LNCAP (cell line): ENCODE measurements at regions not wholly inside any gene's neighbourhood (a gene's known extent, or its start where the extent isn't known, plus 50 kb on each side); places are given as distances from the start of the nearest gene placed in this dataset.
A peak's percentile ranks its signal among the peaks of the same experiment; 100 is the strongest.

Experiments used
- CTCF ChIP-seq: fragments of 450-650 bp; IDR thresholded peaks from 2 replicates; pipeline ENCODE4 v1.5.1; 2017; ENCODE audit warnings: mild to moderate bottlenecking

GRCh38 chrX:138847930-138848329 is 136.4 kb upstream of the FGF13 start:
- TF ChIP-seq CTCF: no peak; the same call in 1 of the 2 replicates

DNA sequence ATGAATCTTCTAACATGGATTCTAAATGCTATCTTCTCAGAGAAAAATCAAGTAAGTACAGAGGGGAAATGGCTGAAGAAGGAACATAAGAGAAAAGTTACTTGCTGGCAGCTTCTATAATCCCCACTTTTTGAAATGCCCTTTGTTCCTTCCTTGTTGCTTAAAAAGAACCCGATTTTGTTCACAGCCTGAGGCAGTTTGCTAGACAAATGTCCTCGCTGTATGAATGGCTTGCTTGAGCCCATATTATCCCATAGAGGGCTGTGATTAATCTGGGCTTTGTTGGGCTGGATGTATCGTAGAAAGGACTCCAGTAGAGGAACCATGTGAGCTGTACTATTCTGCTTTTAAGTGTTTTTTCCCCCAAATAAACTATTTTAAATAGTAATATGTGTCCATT is 134.3 kb upstream of the FGF13 start:
- TF ChIP-seq CTCF: no peak

- TF ChIP-seq CTCF: no peak
Measured at GRCh38 chrX:138794246-138794645, 82.7 kb upstream of the FGF13 start.

DNA sequence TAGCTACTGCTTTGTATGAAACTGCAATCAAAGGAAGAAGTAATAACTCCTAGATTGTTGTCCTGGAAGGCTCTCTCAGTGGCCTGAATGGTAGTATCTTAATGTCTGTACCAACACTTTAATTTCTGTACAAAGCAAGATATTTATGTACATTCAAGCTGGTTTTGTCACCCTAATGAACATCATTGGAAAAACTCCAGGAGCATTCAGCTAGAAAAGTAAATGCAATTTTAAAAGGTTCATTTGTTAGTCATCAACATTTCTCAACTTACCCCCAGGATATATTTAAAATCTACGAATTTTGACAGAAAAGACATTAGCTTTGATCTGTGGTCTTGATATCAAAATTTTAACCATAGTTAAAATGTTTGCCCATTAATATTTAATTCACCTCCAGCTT is 80.0 kb upstream of the FGF13 start:
- TF ChIP-seq CTCF: no peak

- TF ChIP-seq CTCF: no peak
Measured at GRCh38 chrX:138788771-138789170, 77.3 kb upstream of the FGF13 start.

- TF ChIP-seq CTCF: no peak
Measured at GRCh38 chrX:138777230-138777629, 65.7 kb upstream of the FGF13 start.

DNA sequence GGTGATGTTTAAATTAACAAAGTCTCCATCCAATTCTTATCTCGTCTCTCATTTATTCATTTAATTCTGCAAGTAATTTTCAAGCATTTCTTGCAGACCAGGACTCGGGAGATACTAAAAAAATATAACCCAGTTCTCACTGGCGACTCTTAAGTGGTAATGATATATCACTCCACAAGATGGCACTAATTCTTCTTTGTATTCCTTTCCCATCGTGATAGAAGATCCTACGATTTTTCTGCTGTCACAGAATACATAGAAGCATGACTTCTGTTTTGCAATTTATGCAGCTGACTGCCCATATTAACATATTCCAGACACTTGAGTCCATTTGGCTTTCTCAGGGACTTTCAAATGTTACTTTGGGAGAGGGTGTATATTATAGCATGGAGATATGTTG is 64.0 kb upstream of the FGF13 start:
- peak; percentile 43 for TF ChIP-seq CTCF

DNA sequence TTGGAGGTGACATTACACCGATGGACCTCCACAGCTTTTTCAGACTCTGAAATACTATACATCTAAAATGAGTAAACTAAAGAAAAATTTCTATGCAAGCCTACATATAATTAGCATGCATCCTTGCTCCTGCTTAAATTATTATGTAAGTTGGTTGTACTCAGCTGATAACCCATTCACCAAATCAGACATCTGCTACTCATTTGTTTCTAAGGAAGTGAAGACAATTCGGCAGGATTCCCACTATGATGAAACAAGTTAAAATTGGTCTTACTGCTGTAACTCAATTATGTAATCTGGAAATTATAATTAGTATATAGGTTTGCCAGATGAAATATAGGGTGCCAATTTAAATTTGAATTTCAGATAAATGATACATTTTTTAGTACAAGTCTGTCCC is 59.5 kb upstream of the FGF13 start:
- no peak for TF ChIP-seq CTCF
